C4-2B (cell line): ENCODE measurements at regions not wholly inside any gene's neighbourhood (a gene's known extent, or its start where the extent isn't known, plus 50 kb on each side); places are given as distances from the start of the nearest gene placed in this dataset.

Experiments used
- ZFX ChIP-seq: fragments of 450-650 bp; IDR thresholded peaks from 2 replicates; pipeline ENCODE4 v1.6.1; 2017
- TF ChIP-seq, protein P1 (sequence below): fragments of 450-650 bp; conservative IDR thresholded peaks from 2 replicates; pipeline ENCODE4 v1.5.1; 2017; ENCODE audit warnings: mild to moderate bottlenecking

DNA sequence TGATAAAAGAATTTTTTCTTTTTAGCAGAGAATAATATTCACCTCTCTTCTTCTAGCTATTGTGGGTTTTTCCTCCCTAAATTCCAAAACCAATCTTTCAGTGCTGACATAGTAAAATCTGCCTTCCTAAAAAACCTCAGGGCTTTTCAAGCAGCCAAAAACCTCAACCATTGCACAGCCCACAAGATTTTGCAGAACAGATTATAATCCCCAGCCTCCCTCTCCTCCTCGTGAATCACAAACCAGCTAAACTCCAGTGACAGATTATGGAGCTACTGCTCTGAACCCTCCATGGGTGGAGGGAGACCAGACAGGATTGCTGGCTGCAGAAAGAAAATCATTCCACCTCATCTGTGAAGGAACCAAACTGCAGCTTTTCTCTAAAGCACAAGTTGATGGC, 341.6 kb downstream of the SOX9 start:
- TF ChIP-seq, protein P1, sequence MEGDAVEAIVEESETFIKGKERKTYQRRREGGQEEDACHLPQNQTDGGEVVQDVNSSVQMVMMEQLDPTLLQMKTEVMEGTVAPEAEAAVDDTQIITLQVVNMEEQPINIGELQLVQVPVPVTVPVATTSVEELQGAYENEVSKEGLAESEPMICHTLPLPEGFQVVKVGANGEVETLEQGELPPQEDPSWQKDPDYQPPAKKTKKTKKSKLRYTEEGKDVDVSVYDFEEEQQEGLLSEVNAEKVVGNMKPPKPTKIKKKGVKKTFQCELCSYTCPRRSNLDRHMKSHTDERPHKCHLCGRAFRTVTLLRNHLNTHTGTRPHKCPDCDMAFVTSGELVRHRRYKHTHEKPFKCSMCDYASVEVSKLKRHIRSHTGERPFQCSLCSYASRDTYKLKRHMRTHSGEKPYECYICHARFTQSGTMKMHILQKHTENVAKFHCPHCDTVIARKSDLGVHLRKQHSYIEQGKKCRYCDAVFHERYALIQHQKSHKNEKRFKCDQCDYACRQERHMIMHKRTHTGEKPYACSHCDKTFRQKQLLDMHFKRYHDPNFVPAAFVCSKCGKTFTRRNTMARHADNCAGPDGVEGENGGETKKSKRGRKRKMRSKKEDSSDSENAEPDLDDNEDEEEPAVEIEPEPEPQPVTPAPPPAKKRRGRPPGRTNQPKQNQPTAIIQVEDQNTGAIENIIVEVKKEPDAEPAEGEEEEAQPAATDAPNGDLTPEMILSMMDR, result no peak
- no peak for TF ChIP-seq ZFX
